ENCODE measurements at regions not wholly inside any gene's neighbourhood (a gene's known extent, or its start where the extent isn't known, plus 50 kb on each side); places are given as distances from the start of the nearest gene placed in this dataset.

- DNase-seq: no peak
- no peak overlapping the region for H3K27ac Mint-ChIP-seq
- no peaks in the 10 kb centered on the region for H3K9me3 Mint-ChIP-seq
- no peak for TF ChIP-seq CTCF (IDR thresholded peaks at IDR 0.05)
- H3K27me3 Mint-ChIP-seq (ENCODE audit: insufficient read depth): no peaks in the 10 kb centered on the region
- H3K4me3 Mint-ChIP-seq: no peak overlapping the region
- no peaks in the 10 kb centered on the region for H3K36me3 Mint-ChIP-seq (ENCODE audit: low read depth)
- peaks cover 8% of the 10 kb centered on the region; the same call in 1 of the 2 replicates for H3K4me1 Mint-ChIP-seq (ENCODE audit: low read depth)
Measured at GRCh38 chr9:109868207-109868606, 88.2 kb downstream of the PALM2AKAP2 start.

DNA sequence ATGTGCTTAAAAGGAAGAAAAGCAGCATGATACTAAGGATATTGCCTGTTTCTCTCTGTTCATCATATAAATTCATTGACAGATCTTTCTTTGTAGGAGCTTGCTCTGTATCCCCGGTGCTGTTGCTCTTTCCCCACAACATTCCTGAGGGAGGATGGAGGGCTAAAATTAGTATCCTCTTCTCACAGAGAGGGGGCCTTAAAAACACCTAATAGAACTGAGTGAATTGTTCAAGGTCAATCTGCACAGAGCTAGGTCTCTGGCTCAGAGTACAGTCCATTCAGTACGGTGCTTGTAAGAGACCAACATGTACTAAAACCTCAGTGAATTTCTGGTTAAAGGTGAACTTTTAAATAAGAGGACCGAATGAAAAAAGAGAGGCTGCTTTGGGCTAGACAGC lies 88.7 kb downstream of the PALM2AKAP2 start:
- no peak overlapping the region for H3K27ac Mint-ChIP-seq
- peaks cover 8% of the 10 kb centered on the region; the same call in 1 of the 2 replicates for H3K4me1 Mint-ChIP-seq (ENCODE audit: low read depth)
- DNase-seq: no peak

GRCh38 chr9:109870365-109870764 lies 90.4 kb downstream of the PALM2AKAP2 start:
- Mint-ChIP-seq H3K4me3 (no peak overlapping the region), H3K9me3 (no peaks in the 10 kb centered on the region), H3K27me3 (ENCODE audit: insufficient read depth) (no peaks in the 10 kb centered on the region), H3K27ac (no peak overlapping the region), H3K4me1 (ENCODE audit: low read depth) (peaks cover 8% of the 10 kb centered on the region; the same call in 1 of the 2 replicates), H3K36me3 (ENCODE audit: low read depth) (no peaks in the 10 kb centered on the region)
- DNase-seq: no peak
- no peak for TF ChIP-seq CTCF (IDR thresholded peaks at IDR 0.05)

More for the DNA sequence above, 88.7 kb downstream of the PALM2AKAP2 start:
- TF ChIP-seq CTCF (IDR thresholded peaks at IDR 0.05): no peak
- Mint-ChIP-seq H3K9me3 (no peaks in the 10 kb centered on the region), H3K36me3 (ENCODE audit: low read depth) (no peaks in the 10 kb centered on the region), H3K27me3 (ENCODE audit: insufficient read depth) (no peaks in the 10 kb centered on the region), H3K4me3 (no peak overlapping the region)

DNA sequence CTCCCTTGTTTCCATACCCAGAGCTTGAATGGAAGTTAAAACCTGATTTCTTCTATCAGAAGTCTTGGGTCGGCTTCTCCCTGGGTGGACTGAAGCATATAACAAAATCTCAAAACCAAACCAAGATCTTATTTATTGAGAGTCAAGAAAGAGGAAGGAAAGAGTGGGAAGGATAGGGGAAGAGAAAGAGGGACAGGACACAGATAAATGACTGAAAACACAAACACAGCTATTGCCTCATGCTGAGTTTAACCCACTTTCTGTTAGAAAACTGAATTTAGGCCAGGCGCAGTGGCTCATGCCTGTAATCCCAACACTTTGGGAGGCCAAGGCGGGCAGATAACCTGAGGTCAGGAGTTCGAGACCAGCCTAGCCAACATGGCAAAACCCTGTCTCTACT lies 92.9 kb downstream of the PALM2AKAP2 start:
- peaks cover 8% of the 10 kb centered on the region; the same call in 1 of the 2 replicates for H3K4me1 Mint-ChIP-seq (ENCODE audit: low read depth)

DNA sequence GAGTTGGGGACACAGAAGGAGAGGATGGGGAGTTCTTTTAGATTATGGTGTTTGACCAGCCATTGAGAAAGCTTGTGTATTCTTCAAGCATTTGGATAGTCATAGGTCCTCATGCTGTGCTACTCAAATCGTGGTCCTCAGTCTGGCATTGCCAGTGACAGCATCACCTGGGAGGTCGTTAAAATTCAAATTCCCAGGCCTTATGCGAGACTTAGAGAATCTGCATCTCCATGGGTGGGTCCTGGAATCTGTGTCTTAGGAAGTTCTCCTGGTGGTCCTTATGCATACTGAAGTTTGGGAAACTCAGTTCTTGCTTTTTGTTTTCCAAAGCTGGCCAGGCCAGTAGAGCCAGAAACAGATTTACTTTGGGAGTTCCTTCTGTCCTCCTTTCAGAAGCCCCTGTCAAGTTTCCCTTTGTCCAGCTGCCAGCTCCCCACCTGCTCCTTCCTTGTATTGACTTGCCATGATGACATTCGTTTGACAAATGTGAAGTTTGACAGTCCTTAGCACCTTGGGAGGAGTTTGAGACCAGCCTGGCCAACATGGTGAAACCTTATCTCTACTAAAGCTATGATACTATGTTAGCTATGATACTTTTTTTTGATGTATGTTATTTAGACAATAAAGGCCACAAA lies 95.6 kb downstream of the PALM2AKAP2 start:
- no peaks in the 10 kb centered on the region for H3K36me3 Mint-ChIP-seq (ENCODE audit: low read depth)
- H3K4me1 Mint-ChIP-seq (ENCODE audit: low read depth): no peaks in the 10 kb centered on the region
- no peaks in the 10 kb centered on the region for H3K9me3 Mint-ChIP-seq
- no peak for DNase-seq
- H3K27me3 Mint-ChIP-seq (ENCODE audit: insufficient read depth): no peaks in the 10 kb centered on the region; the same call in 1 of the 2 replicates
- no peak for TF ChIP-seq CTCF (IDR thresholded peaks at IDR 0.05)
- H3K4me3 Mint-ChIP-seq: no peak overlapping the region
- H3K27ac Mint-ChIP-seq: no peak overlapping the region

More for the DNA sequence above, 92.9 kb downstream of the PALM2AKAP2 start:
- Mint-ChIP-seq H3K4me3 (no peak overlapping the region), H3K27me3 (ENCODE audit: insufficient read depth) (no peaks in the 10 kb centered on the region), H3K27ac (no peak overlapping the region), H3K36me3 (ENCODE audit: low read depth) (no peaks in the 10 kb centered on the region), H3K9me3 (no peaks in the 10 kb centered on the region)
- TF ChIP-seq CTCF (IDR thresholded peaks at IDR 0.05): no peak
- DNase-seq: no peak

All from HFFc6 (cell line).